Breast epithelium (tissue), 4 donors: ENCODE measurements at regions not wholly inside any gene's neighbourhood (a gene's known extent, or its start where the extent isn't known, plus 50 kb on each side); places are given as distances from the start of the nearest gene placed in this dataset.

Source experiments
- DNase-seq, 2 donors: peaks; one replicate each; pipeline ENCODE4 v3.0.0-alpha.2; 2019; ENCODE audit warnings: low spot score in 2 of 2
- H3K27ac ChIP-seq, 2 donors: fragments of 200-600 bp; sonication (generic) in 1 of 2; one replicate each; pipeline ENCODE4 v1.5.1; 2016 to 2019; ENCODE audit warnings: mild to moderate bottlenecking in 1 of 2
- H3K27me3 ChIP-seq, 2 donors: fragments of 200-600 bp; sonication (generic) in 1 of 2; one replicate each; pipeline versions ENCODE4 v1.5.1 to v1.6.0; 2017 to 2019; ENCODE audit warnings: control low read depth in 1 of 2, mild to moderate bottlenecking in 1 of 2
- H3K36me3 ChIP-seq: fragments of 200-600 bp; one replicate; pipeline ENCODE4 v1.5.1; 2019
- H3K4me1 ChIP-seq, 2 donors: fragments of 200-600 bp; sonication (generic); one replicate each; pipeline ENCODE4 v1.5.1; 2016 to 2019; ENCODE audit warnings: control low read depth in 1 of 2
- H3K4me3 ChIP-seq, 3 donors: fragments of 200-600 bp; sonication (generic); 1 replicate in 2 of 3; 2 replicates in 1 of 3; pipeline ENCODE4 v1.5.1; 2016 to 2019; ENCODE audit warnings: mild to moderate bottlenecking in 3 of 3, moderate library complexity in 2 of 3
- H3K9me3 ChIP-seq, 2 donors: fragments of 200-600 bp; sonication (generic) in 1 of 2; one replicate each; pipeline ENCODE4 v1.5.1; 2016 to 2019; ENCODE audit warnings: control low read depth in 1 of 2
- POLR2A ChIP-seq: fragments of 450-650 bp; IDR thresholded peaks from one replicate; pipeline ENCODE4 v1.6.1; 2016; ENCODE audit warnings: antibody characterized with exemption, mild to moderate bottlenecking, moderate library complexity
- POLR2AphosphoS5 ChIP-seq, 3 donors: sonication (generic); formaldehyde crosslinking; IDR thresholded peaks; one replicate each; pipeline ENCODE4 v1.6.1; 2017; ENCODE audit warnings: antibody characterized with exemption in 3 of 3
- intact Hi-C: fragments of 100-400 bp; cut with DNase I; formaldehyde crosslinking; loops from one replicate; pipeline ENCODE4 v1.15.1; 2023; ENCODE audit warnings: low total_unique reads
- TF ChIP-seq, protein P1 (sequence below), 3 donors: fragments of 450-650 bp; IDR thresholded peaks; one replicate each; pipeline ENCODE4 v1.5.1; 2016 to 2017; ENCODE audit warnings: antibody characterized with exemption in 3 of 3, mild to moderate bottlenecking in 3 of 3, moderate library complexity in 3 of 3

DNA sequence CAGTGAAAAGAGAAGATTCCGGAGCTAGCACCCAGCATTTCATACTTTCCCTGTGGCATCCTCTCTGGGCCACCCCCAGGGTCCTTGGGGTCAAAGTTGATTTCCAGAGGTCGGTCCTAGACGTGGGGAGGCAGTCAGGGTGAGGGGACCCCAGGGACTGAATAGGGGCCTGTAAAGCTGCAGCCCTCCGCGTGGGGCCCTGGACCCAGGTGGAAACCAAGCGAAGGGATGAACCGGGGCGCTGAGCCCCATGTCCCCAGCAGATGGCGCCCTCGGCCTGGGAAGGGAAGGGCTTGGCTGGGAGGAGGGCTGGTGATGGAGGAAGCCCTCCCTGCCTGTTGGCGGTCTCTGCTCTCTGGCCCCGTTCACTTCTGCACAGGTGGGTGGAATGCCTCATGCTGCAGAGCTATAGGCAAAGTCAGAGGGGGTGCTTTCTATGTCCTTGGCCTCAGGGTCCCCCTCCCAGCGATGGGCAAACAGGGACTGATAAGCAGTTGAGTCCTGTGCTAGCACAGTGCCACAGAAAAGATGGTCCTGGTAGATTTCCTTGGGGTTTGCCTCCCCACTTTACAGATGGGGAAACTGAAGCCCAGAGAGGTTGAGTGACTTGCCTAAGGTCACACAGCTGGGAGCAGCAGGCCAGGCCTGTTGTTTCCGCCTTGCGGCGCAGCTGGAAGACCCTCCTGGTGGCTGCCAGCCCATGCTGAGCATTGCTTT is 163.4 kb upstream of the CIBAR2 start:
- H3K4me3 ChIP-seq: no peak overlapping the region
- intact Hi-C loops: no loop called here
- H3K27ac ChIP-seq: no peak overlapping the region
- no peaks in the 10 kb centered on the region for H3K36me3 ChIP-seq
- H3K4me1 ChIP-seq: no peaks in the 10 kb centered on the region
- TF ChIP-seq, protein P1, sequence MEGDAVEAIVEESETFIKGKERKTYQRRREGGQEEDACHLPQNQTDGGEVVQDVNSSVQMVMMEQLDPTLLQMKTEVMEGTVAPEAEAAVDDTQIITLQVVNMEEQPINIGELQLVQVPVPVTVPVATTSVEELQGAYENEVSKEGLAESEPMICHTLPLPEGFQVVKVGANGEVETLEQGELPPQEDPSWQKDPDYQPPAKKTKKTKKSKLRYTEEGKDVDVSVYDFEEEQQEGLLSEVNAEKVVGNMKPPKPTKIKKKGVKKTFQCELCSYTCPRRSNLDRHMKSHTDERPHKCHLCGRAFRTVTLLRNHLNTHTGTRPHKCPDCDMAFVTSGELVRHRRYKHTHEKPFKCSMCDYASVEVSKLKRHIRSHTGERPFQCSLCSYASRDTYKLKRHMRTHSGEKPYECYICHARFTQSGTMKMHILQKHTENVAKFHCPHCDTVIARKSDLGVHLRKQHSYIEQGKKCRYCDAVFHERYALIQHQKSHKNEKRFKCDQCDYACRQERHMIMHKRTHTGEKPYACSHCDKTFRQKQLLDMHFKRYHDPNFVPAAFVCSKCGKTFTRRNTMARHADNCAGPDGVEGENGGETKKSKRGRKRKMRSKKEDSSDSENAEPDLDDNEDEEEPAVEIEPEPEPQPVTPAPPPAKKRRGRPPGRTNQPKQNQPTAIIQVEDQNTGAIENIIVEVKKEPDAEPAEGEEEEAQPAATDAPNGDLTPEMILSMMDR (IDR thresholded peaks at IDR 0.05): peak; percentile 66 to 95 (median 75)
- TF ChIP-seq POLR2AphosphoS5 (IDR thresholded peaks at IDR 0.05) (no peak), POLR2A (no peak)
- no peaks in the 10 kb centered on the region for H3K27me3 ChIP-seq
- DNase-seq: peak; percentile 54 to 79
- no peaks in the 10 kb centered on the region for H3K9me3 ChIP-seq

DNA sequence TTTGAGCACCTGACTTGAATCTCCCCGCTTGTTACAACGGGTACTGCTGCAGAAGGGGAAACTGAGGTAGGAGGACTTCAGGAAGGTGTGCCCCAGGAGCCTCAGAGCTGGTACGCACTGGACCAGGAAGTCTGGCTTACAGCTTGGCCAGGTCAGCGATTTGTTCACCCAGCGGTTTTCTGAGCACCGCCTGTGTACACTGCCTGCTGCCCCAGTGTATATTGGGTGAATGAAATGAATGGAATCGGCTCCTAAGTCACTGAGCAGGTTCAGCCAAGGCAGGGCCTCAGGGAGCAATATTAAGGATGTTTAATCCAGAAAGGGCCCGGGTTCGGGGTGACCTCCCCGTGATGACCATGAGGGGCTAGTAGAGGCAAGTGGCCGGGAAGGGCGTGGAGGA is 164.0 kb upstream of the CIBAR2 start:
- no peaks in the 10 kb centered on the region for H3K36me3 ChIP-seq
- H3K9me3 ChIP-seq: no peaks in the 10 kb centered on the region
- TF ChIP-seq, protein P1 (IDR thresholded peaks at IDR 0.05): no peak
- no peak for TF ChIP-seq POLR2AphosphoS5 (IDR thresholded peaks at IDR 0.05)
- no peak for TF ChIP-seq POLR2A
- intact Hi-C loops: no loop called here
- no peaks in the 10 kb centered on the region for H3K4me1 ChIP-seq
- no peak overlapping the region for H3K27ac ChIP-seq
- no peak for DNase-seq
- H3K27me3 ChIP-seq: no peaks in the 10 kb centered on the region
- no peak overlapping the region for H3K4me3 ChIP-seq

DNA sequence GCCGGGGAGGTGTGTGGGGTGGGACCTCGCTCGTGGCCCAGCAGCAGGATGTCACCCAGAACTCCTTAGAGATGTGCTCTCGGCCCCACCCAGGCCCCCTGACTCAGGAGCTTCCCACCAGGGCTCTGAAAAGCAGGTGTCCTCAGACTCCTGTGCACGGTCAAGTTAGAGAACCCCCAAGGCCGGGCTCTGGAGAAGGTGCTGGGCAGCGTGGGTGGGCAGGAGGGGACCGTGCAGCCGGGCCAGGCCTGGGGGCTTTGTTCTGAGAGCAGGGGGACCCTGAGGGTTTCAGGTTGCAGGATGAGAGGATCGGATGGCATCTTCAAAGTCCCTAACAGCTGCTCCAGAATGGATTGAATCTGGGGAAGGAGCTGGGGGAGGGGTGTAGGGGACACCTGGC is 164.4 kb upstream of the CIBAR2 start:
- Histone ChIP-seq H3K36me3 (no peaks in the 10 kb centered on the region), H3K9me3 (no peaks in the 10 kb centered on the region), H3K27ac (no peak overlapping the region), H3K27me3 (no peaks in the 10 kb centered on the region), H3K4me1 (no peaks in the 10 kb centered on the region), H3K4me3 (no peak overlapping the region)
- TF ChIP-seq POLR2A (no peak), POLR2AphosphoS5 (IDR thresholded peaks at IDR 0.05) (no peak)
- TF ChIP-seq, protein P1 (IDR thresholded peaks at IDR 0.05): no peak
- intact Hi-C loops: no loop called here
- no peak for DNase-seq

DNA sequence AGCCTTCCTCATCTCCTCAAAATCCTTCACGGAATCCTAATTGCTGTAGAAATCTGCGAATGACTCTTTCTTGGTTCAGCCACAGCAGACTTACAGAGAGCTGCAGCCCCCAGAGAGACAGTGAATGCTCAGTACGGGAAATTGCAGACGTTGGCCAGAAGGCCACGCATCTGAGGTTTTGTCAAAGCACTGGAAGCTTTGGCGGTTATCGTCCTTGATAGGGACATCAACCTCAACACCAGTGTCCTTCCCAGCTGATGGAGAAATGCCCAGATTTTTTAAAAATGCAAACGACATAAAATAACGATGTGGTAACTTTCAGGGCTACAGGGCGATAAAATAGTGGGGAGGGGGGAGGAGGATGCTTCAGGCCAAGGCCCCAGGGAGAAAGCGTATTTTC is 166.6 kb upstream of the CIBAR2 start:
- no peaks in the 10 kb centered on the region for H3K9me3 ChIP-seq
- intact Hi-C loops: no loop called here
- H3K27ac ChIP-seq: no peak overlapping the region
- no peaks in the 10 kb centered on the region for H3K36me3 ChIP-seq
- H3K27me3 ChIP-seq: no peaks in the 10 kb centered on the region
- TF ChIP-seq POLR2AphosphoS5 (IDR thresholded peaks at IDR 0.05) (no peak), POLR2A (no peak)
- TF ChIP-seq, protein P1 (IDR thresholded peaks at IDR 0.05): no peak
- no peak for DNase-seq
- no peaks in the 10 kb centered on the region for H3K4me1 ChIP-seq
- H3K4me3 ChIP-seq: no peak overlapping the region

DNA sequence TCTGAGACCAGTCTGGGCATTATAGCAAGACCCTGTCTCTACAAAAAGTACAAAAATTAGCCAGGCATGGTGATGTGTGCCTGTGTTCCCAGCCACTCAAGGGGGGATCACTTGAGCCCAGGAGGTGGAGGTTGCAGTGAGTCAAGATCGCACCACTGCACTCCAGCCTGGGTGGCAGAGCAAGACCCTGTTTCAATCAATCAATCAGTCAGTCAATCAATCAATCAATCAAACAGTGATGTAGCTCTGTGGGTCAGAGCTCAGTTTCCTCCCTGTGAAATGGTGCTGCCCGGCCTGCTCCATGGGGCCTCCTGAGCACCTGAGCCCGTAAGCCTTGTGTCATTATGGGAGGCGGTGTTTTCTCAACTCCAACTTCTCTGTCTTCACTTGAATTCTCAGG is 167.1 kb upstream of the CIBAR2 start:
- Histone ChIP-seq H3K36me3 (no peaks in the 10 kb centered on the region), H3K4me3 (no peak overlapping the region), H3K27ac (no peak overlapping the region), H3K4me1 (no peaks in the 10 kb centered on the region), H3K27me3 (no peaks in the 10 kb centered on the region), H3K9me3 (no peaks in the 10 kb centered on the region)
- TF ChIP-seq POLR2AphosphoS5 (IDR thresholded peaks at IDR 0.05) (no peak), POLR2A (no peak)
- TF ChIP-seq, protein P1 (IDR thresholded peaks at IDR 0.05): no peak
- DNase-seq: no peak
- intact Hi-C loops: no loop called here
